ENCODE measurements at regions not wholly inside any gene's neighbourhood (a gene's known extent, or its start where the extent isn't known, plus 50 kb on each side); places are given as distances from the start of the nearest gene placed in this dataset.

GRCh38 chr21:43273708-43274021 is 104.9 kb downstream of the CRYAA start:
- Histone ChIP-seq H3K79me2 (ENCODE audit: insufficient read depth, low read length) (no peaks in the 10 kb centered on the region), H4K20me1 (ENCODE audit: insufficient read depth, low read length, poor library complexity, severe bottlenecking) (no peaks in the 10 kb centered on the region), H2AFZ (ENCODE audit: low read length) (no peak overlapping the region), H3F3A (ENCODE audit: low read depth) (no peaks in the 10 kb centered on the region), H3K4me1 (ENCODE audit: insufficient read depth, low read length, poor library complexity, severe bottlenecking) (no peaks in the 10 kb centered on the region), H3K9ac (ENCODE audit: low read depth, low read length, poor library complexity, severe bottlenecking) (no peak overlapping the region), H3K27me3 (ENCODE audit: insufficient read depth, low read length, poor library complexity, severe bottlenecking) (no peaks in the 10 kb centered on the region), H3K9me3 (ENCODE audit: insufficient read depth, low read depth, low read length) (no peaks in the 10 kb centered on the region), H3K36me3 (ENCODE audit: insufficient read depth, low read length) (no peaks in the 10 kb centered on the region), H3K9me2 (replicated peaks; ENCODE audit: low read depth, low read length) (no peaks in the 10 kb centered on the region), H3K4me2 (ENCODE audit: low read depth, low read length, poor library complexity, severe bottlenecking) (no peak overlapping the region), H3K4me3 (ENCODE audit: low read length, poor library complexity, severe bottlenecking) (no peak overlapping the region)
- TF ChIP-seq EZH2phosphoT487 (IDR thresholded peaks at IDR 0.05; ENCODE audit: borderline replicate concordance) (no peak), CTCF (conservative IDR thresholded peaks at IDR 0.05; ENCODE audit: low read length) (no peak)

- Histone ChIP-seq H3F3A (ENCODE audit: low read depth) (no peaks in the 10 kb centered on the region), H4K20me1 (ENCODE audit: insufficient read depth, low read length, poor library complexity, severe bottlenecking) (no peaks in the 10 kb centered on the region), H3K79me2 (ENCODE audit: insufficient read depth, low read length) (no peaks in the 10 kb centered on the region), H3K9me2 (replicated peaks; ENCODE audit: low read depth, low read length) (no peaks in the 10 kb centered on the region), H3K9me3 (ENCODE audit: insufficient read depth, low read depth, low read length) (no peaks in the 10 kb centered on the region), H3K4me2 (ENCODE audit: low read depth, low read length, poor library complexity, severe bottlenecking) (no peak overlapping the region), H2AFZ (ENCODE audit: low read length) (no peak overlapping the region), H3K36me3 (ENCODE audit: insufficient read depth, low read length) (no peaks in the 10 kb centered on the region), H3K4me1 (ENCODE audit: insufficient read depth, low read length, poor library complexity, severe bottlenecking) (no peaks in the 10 kb centered on the region), H3K27me3 (ENCODE audit: insufficient read depth, low read length, poor library complexity, severe bottlenecking) (no peaks in the 10 kb centered on the region), H3K9ac (ENCODE audit: low read depth, low read length, poor library complexity, severe bottlenecking) (no peak overlapping the region), H3K4me3 (ENCODE audit: low read length, poor library complexity, severe bottlenecking) (no peak overlapping the region)
- TF ChIP-seq EZH2phosphoT487 (IDR thresholded peaks at IDR 0.05; ENCODE audit: borderline replicate concordance) (no peak), CTCF (conservative IDR thresholded peaks at IDR 0.05; ENCODE audit: low read length) (no peak)
Observed at GRCh38 chr21:43273016-43273707, 104.4 kb downstream of the CRYAA start.

- Histone ChIP-seq H3K4me1 (ENCODE audit: insufficient read depth, low read length, poor library complexity, severe bottlenecking) (no peaks in the 10 kb centered on the region), H3K36me3 (ENCODE audit: insufficient read depth, low read length) (no peaks in the 10 kb centered on the region), H3K9me2 (replicated peaks; ENCODE audit: low read depth, low read length) (no peaks in the 10 kb centered on the region), H3K9ac (ENCODE audit: low read depth, low read length, poor library complexity, severe bottlenecking) (no peak overlapping the region), H2AFZ (ENCODE audit: low read length) (no peak overlapping the region), H3K4me3 (ENCODE audit: low read length, poor library complexity, severe bottlenecking) (no peak overlapping the region), H3K79me2 (ENCODE audit: insufficient read depth, low read length) (no peaks in the 10 kb centered on the region), H3K9me3 (ENCODE audit: insufficient read depth, low read depth, low read length) (no peaks in the 10 kb centered on the region), H3K4me2 (ENCODE audit: low read depth, low read length, poor library complexity, severe bottlenecking) (no peak overlapping the region), H4K20me1 (ENCODE audit: insufficient read depth, low read length, poor library complexity, severe bottlenecking) (no peaks in the 10 kb centered on the region), H3K27me3 (ENCODE audit: insufficient read depth, low read length, poor library complexity, severe bottlenecking) (no peaks in the 10 kb centered on the region), H3F3A (ENCODE audit: low read depth) (no peaks in the 10 kb centered on the region)
- TF ChIP-seq CTCF (conservative IDR thresholded peaks at IDR 0.05; ENCODE audit: low read length) (no peak), EZH2phosphoT487 (IDR thresholded peaks at IDR 0.05; ENCODE audit: borderline replicate concordance) (no peak)
Observed at GRCh38 chr21:43272591-43272990, 103.8 kb downstream of the CRYAA start.

Data from Loucy (cell line).